ENCODE measurements at regions not wholly inside any gene's neighbourhood (a gene's known extent, or its start where the extent isn't known, plus 50 kb on each side); places are given as distances from the start of the nearest gene placed in this dataset.

- TF ChIP-seq, protein P1, sequence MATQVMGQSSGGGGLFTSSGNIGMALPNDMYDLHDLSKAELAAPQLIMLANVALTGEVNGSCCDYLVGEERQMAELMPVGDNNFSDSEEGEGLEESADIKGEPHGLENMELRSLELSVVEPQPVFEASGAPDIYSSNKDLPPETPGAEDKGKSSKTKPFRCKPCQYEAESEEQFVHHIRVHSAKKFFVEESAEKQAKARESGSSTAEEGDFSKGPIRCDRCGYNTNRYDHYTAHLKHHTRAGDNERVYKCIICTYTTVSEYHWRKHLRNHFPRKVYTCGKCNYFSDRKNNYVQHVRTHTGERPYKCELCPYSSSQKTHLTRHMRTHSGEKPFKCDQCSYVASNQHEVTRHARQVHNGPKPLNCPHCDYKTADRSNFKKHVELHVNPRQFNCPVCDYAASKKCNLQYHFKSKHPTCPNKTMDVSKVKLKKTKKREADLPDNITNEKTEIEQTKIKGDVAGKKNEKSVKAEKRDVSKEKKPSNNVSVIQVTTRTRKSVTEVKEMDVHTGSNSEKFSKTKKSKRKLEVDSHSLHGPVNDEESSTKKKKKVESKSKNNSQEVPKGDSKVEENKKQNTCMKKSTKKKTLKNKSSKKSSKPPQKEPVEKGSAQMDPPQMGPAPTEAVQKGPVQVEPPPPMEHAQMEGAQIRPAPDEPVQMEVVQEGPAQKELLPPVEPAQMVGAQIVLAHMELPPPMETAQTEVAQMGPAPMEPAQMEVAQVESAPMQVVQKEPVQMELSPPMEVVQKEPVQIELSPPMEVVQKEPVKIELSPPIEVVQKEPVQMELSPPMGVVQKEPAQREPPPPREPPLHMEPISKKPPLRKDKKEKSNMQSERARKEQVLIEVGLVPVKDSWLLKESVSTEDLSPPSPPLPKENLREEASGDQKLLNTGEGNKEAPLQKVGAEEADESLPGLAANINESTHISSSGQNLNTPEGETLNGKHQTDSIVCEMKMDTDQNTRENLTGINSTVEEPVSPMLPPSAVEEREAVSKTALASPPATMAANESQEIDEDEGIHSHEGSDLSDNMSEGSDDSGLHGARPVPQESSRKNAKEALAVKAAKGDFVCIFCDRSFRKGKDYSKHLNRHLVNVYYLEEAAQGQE (IDR thresholded peaks at IDR 0.05; ENCODE audit: insufficient read depth in 1 of 2, low read depth in 2 of 2, low read length in 2 of 2), result no peak
- TF ChIP-seq SIN3A (IDR thresholded peaks at IDR 0.05; ENCODE audit: borderline replicate concordance, insufficient read depth, low read length) (no peak), POLR2AphosphoS5 (IDR thresholded peaks at IDR 0.05; ENCODE audit: low read depth, low read length) (no peak), TAF1 (IDR thresholded peaks at IDR 0.05; ENCODE audit: borderline replicate concordance, insufficient read depth, low read length) (no peak)
These were observed 1682.3 kb upstream of the PIK3C3 start for GRCh38 chr18:40272630-40273231.

Measured in PFSK-1 (cell line).